Frontal cortex (tissue), 3 donors: ENCODE measurements at regions not wholly inside any gene's neighbourhood (a gene's known extent, or its start where the extent isn't known, plus 50 kb on each side); places are given as distances from the start of the nearest gene placed in this dataset.

Experiments used
- DNase-seq, 2 donors: peaks; one replicate each; pipeline ENCODE4 v3.0.0; 2012; ENCODE audit warnings: low spot score in 2 of 2
- FAIRE-seq: peaks from 2 replicates; lab custom pipeline; 2012; peaks lifted over from hg19 to GRCh38; lab: Jason Lieb, UNC
- donor health status: control.
- donor health status: control.
- donor health status: control.

GRCh38 chr15:61685971-61686370 is 374.3 kb downstream of the VPS13C start:
- FAIRE-seq (no peak), DNase-seq (no peak)

- FAIRE-seq = no peak
- DNase-seq = no peak
These were observed 374.7 kb downstream of the VPS13C start for GRCh38 chr15:61685534-61685933.

GRCh38 chr15:61684749-61685467 is 375.3 kb downstream of the VPS13C start:
- DNase-seq = no peak
- no peak for FAIRE-seq

GRCh38 chr15:61682891-61683735 is 377.1 kb downstream of the VPS13C start:
- no peak for FAIRE-seq
- DNase-seq = no peak

GRCh38 chr15:61681676-61682075 is 378.6 kb downstream of the VPS13C start:
- FAIRE-seq (no peak), DNase-seq (no peak)

GRCh38 chr15:61681038-61681418 is 379.2 kb downstream of the VPS13C start:
- no peak for DNase-seq
- FAIRE-seq = no peak

GRCh38 chr15:61680260-61681037 is 379.8 kb downstream of the VPS13C start:
- FAIRE-seq (no peak), DNase-seq (no peak)

- FAIRE-seq (no peak), DNase-seq (no peak)
These were observed 388.5 kb downstream of the VPS13C start for GRCh38 chr15:61671736-61672135.

- DNase-seq (no peak), FAIRE-seq (no peak)
These were observed 391.8 kb downstream of the VPS13C start for GRCh38 chr15:61668444-61668843.

- DNase-seq = no peak
- FAIRE-seq = no peak
These were observed 398.5 kb downstream of the VPS13C start for GRCh38 chr15:61661791-61662190.

- FAIRE-seq = no peak
- no peak for DNase-seq
These were observed 399.7 kb downstream of the VPS13C start for GRCh38 chr15:61660579-61660978.

- FAIRE-seq (no peak), DNase-seq (no peak)
These were observed 400.6 kb downstream of the VPS13C start for GRCh38 chr15:61659566-61660190.

- no peak for FAIRE-seq
- no peak for DNase-seq
These were observed 402.8 kb downstream of the VPS13C start for GRCh38 chr15:61657461-61657860.

- DNase-seq (no peak), FAIRE-seq (no peak)
These were observed 403.9 kb downstream of the VPS13C start for GRCh38 chr15:61656391-61656790.

GRCh38 chr15:61655881-61656280 is 404.4 kb downstream of the VPS13C start:
- no peak for DNase-seq
- no peak for FAIRE-seq

- no peak for DNase-seq
- FAIRE-seq = no peak
These were observed 405.3 kb downstream of the VPS13C start for GRCh38 chr15:61654918-61655317.

GRCh38 chr15:61654002-61654740 is 406.1 kb downstream of the VPS13C start:
- no peak for FAIRE-seq
- DNase-seq = no peak

- no peak for DNase-seq
- FAIRE-seq = no peak
These were observed 407.1 kb downstream of the VPS13C start for GRCh38 chr15:61653110-61653509.

- no peak for DNase-seq
- no peak for FAIRE-seq
These were observed 409.0 kb downstream of the VPS13C start for GRCh38 chr15:61651267-61651666.
